Choroid plexus epithelial cell (primary cell): ENCODE measurements at regions not wholly inside any gene's neighbourhood (a gene's known extent, or its start where the extent isn't known, plus 50 kb on each side); places are given as distances from the start of the nearest gene placed in this dataset.
"Not testable (repeated sequence)": the region's sequence is repeated elsewhere in the genome, so short reads cannot be mapped to it uniquely, and the experiment has no call there.

ENCODE experiments used
- DNase-seq: peaks from one replicate; pipeline ENCODE4 v3.0.0-alpha.2; 2010; ENCODE audit warnings: low read depth
- H3K4me3 ChIP-seq: 2 replicates; pipeline ENCODE4 v1.5.1; 2011; ENCODE audit warnings: low read depth, mild to moderate bottlenecking, control low read depth, low read length, moderate library complexity
- CTCF ChIP-seq: conservative IDR thresholded peaks from 2 replicates; pipeline ENCODE4 v1.5.1; 2011; ENCODE audit warnings: low read depth, mild to moderate bottlenecking, control low read depth, inconsistent platforms, low read length, moderate library complexity

DNA sequence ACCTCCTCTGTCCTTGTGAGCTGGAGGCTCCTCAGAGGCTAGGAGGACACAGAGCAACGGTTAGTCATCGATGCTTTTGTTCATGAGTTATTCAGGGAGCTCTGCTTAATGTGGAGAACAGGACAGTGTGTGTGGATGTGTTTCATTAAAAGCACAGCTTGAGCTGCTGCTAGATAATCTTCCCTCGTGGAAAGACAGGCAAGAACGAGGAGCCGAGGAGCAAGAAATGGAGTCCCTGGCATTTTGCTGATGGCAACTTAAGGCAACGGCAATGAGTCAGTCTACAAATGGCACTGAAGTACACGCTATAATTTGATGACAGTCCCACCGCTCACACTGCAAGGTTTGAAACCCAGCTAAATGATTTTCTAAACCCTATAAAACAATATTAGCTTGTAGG, 106.2 kb downstream of the IGLL1 start:
- no peak overlapping the region for H3K4me3 ChIP-seq
- no peak for DNase-seq
- no peak for TF ChIP-seq CTCF

GRCh38 chr22:23472376-23472775, 107.7 kb downstream of the IGLL1 start:
- not testable (repeated sequence) for H3K4me3 ChIP-seq, DNase-seq

GRCh38 chr22:23471698-23472097, 108.4 kb downstream of the IGLL1 start:
- no peak overlapping the region for H3K4me3 ChIP-seq
- no peak for TF ChIP-seq CTCF
- no peak for DNase-seq

DNA sequence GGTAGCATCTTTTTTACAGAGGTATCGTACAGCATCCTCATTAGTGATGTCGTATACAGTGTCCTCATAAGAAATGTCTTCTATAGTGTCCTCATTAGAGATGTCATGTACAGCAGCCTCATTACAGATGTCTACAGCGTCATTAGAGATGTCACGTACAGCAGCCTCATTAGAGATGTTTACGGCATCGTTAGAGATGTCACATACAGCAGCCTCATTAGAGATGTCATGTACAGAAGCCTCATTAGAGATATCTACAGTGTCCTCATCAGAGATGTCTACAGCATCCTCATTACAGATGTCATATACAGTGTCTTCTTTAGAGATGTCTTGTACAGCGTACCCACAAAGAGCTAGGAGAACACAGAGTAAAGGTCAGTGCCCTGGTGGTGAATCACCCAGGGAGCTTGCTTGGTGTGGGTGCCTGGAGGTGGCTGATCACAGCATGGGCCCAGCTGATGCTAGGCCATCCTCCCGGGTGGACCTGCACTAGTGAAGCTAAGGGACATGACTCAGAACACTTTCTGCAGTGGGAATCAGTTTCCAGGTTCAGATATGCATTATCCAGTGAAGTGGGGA, 109.2 kb downstream of the IGLL1 start:
- TF ChIP-seq CTCF = no peak
- H3K4me3 ChIP-seq = no peak overlapping the region
- no peak for DNase-seq

GRCh38 chr22:23467721-23468294, 112.3 kb downstream of the IGLL1 start:
- TF ChIP-seq CTCF = no peak
- DNase-seq = no peak

GRCh38 chr22:23466351-23466750, 113.7 kb downstream of the IGLL1 start:
- DNase-seq = no peak
- no peak overlapping the region for H3K4me3 ChIP-seq
- TF ChIP-seq CTCF = no peak

More at GRCh38 chr22:23467721-23468294, 112.3 kb downstream of the IGLL1 start:
- H3K4me3 ChIP-seq = no peak overlapping the region

DNA sequence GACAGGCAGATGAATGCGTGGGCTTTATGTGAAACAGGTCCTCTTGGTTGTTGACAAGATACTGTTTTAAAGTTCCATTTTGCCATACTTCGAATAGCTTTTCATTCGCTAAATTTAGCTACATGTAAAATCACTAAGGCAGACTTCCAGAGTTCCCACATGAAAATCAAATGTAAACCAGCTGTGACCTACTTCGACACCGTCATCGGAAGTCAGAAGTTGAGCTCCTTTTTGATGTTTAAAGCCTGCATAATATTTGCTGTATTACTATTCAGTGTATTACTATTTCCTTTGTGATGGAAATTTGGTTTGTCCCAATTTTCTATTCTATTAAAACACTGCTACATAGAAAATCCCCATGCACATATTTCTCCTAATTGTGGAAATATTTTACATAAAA, 115.3 kb downstream of the IGLL1 start:
- DNase-seq = peak; percentile 5
- not testable (repeated sequence) for H3K4me3 ChIP-seq

- not testable (repeated sequence) for H3K4me3 ChIP-seq, DNase-seq
These were observed 119.5 kb downstream of the IGLL1 start for GRCh38 chr22:23460517-23461031.

DNA sequence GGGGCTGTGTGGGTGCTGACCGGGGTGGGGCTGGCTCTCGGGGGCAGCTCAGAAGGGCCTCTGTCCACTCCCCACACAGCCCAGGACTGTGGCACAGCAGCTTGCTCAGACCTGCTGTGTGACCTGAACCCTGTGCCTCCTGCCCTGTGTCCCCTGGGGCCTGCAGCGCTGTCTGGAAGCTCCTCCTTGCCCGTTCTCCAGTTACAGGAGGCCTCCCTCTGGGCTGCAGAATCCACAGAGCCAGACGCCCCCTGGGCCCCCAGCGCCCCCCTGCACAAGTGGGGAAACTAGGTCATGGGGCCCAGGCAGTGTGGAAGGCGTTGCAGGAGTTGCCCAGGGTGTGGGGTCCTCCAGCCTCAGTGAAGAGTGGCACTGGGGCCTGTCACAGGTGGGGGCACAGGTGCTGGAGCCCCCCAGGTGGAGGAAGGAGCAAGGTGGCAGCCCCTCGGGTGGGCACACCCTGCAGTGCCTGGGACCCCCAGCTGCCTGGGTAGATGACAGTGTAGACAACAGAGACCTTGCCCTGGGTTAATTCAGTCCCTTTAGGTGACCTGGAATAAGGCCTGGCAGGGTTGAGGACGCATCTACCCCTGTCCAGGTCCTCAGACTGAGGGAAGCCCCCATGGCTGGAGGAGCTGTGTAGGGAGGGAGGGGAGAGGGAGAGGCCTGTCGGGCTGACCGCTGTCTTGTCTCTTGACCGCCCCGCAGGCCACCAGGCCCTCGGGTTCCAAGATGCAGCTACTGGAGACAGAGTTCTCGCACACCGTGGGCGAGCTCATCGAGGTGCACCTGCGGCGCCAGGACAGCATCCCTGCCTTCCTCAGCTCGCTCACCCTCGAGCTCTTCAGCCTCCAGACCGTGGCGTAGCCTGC, 120.2 kb downstream of the IGLL1 start:
- not testable (repeated sequence) for DNase-seq, H3K4me3 ChIP-seq
